ENCODE measurements at regions not wholly inside any gene's neighbourhood (a gene's known extent, or its start where the extent isn't known, plus 50 kb on each side); places are given as distances from the start of the nearest gene placed in this dataset.

GRCh38 chr14:23694949-23695663, 58.9 kb downstream of the DHRS2 start:
- H3K4me3 ChIP-seq (ENCODE audit: low read depth, low read length), result peak overlapping the region; percentile 40
- no peak for DNase-seq (ENCODE audit: low read depth)

DNA sequence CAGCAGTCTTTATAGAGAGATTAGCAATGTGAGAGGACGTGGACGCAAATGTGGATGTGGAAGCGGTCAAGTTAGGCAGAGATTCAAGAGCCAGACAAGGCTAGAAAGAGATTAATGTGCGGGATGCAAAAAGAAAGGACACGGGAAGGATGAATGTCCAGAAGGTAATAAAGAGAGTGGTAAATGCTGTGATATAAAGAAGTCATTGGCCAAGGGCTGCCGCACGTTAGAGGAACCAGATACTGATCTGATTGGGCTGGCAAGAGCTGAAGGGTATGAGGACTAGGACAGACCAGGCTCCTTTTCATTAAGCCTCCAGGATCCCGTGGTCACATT, 59.5 kb downstream of the DHRS2 start:
- no peak overlapping the region for H3K4me3 ChIP-seq (ENCODE audit: low read depth, low read length)
- TF ChIP-seq, protein P1, sequence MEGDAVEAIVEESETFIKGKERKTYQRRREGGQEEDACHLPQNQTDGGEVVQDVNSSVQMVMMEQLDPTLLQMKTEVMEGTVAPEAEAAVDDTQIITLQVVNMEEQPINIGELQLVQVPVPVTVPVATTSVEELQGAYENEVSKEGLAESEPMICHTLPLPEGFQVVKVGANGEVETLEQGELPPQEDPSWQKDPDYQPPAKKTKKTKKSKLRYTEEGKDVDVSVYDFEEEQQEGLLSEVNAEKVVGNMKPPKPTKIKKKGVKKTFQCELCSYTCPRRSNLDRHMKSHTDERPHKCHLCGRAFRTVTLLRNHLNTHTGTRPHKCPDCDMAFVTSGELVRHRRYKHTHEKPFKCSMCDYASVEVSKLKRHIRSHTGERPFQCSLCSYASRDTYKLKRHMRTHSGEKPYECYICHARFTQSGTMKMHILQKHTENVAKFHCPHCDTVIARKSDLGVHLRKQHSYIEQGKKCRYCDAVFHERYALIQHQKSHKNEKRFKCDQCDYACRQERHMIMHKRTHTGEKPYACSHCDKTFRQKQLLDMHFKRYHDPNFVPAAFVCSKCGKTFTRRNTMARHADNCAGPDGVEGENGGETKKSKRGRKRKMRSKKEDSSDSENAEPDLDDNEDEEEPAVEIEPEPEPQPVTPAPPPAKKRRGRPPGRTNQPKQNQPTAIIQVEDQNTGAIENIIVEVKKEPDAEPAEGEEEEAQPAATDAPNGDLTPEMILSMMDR (conservative IDR thresholded peaks at IDR 0.05; ENCODE audit: low read depth, low read length), result no peak
- no peak for DNase-seq (ENCODE audit: low read depth)

More at GRCh38 chr14:23694949-23695663, 58.9 kb downstream of the DHRS2 start:
- TF ChIP-seq, protein P1 (conservative IDR thresholded peaks at IDR 0.05; ENCODE audit: low read depth, low read length), result no peak

DNA sequence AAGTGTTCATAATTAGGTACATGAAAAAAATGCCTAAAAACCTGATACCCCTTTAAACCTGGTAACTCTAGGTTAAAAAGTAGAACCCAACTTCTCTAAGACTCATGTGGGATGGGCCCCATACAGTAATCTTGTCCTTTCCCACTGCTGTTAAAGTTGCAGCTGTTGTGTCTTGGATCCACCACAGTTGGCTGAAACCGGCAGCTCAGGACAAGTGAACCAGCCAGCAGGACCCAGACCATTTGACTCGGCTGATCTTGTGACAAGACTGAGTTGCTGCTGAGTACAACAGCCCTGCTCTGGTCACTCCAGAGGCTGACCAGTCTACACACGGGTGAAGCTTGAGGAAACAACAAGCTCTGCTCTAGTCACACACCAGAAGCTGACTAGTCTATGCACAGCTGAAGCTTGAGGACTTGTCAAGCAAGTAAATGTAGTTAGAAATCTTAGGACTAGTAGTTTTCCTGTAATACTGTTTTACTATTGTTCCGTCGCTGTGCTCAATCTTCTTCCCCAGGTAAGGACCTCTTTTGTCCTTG, 60.6 kb downstream of the DHRS2 start:
- TF ChIP-seq, protein P1 (conservative IDR thresholded peaks at IDR 0.05; ENCODE audit: low read depth, low read length), result no peak
- H3K4me3 ChIP-seq (ENCODE audit: low read depth, low read length), result no peak overlapping the region
- no peak for DNase-seq (ENCODE audit: low read depth)

DNA sequence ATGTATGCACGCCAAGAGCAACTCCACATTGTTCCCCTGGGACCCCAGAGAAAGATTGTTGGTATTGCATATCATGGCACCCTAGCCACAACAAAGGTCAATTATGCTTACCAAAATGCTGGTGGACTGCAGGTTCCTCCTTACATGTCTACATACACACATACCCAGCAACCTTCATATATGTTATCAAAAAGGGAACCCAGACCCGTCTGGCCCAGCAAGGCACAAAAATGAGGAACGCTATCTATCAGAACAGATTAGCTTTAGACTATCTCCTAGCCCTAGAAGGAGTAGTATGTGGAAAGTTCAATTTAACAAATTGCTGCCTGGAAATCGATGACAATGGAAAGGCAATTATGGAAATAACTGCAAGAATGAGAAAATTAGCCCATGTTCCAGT, 61.5 kb downstream of the DHRS2 start:
- TF ChIP-seq, protein P1 (conservative IDR thresholded peaks at IDR 0.05; ENCODE audit: low read depth, low read length), result no peak
- DNase-seq (ENCODE audit: low read depth), result no peak
- no peak overlapping the region for H3K4me3 ChIP-seq (ENCODE audit: low read depth, low read length)

- TF ChIP-seq, protein P1 (conservative IDR thresholded peaks at IDR 0.05; ENCODE audit: low read depth, low read length), result no peak
- no peak overlapping the region for H3K4me3 ChIP-seq (ENCODE audit: low read depth, low read length)
- no peak for DNase-seq (ENCODE audit: low read depth)
Measured at GRCh38 chr14:23702656-23703426, 66.7 kb downstream of the DHRS2 start.

GRCh38 chr14:23704890-23705289, 68.7 kb downstream of the DHRS2 start:
- no peak overlapping the region for H3K4me3 ChIP-seq (ENCODE audit: low read depth, low read length)
- TF ChIP-seq, protein P1 (conservative IDR thresholded peaks at IDR 0.05; ENCODE audit: low read depth, low read length), result no peak
- peak; percentile 3 for DNase-seq (ENCODE audit: low read depth)
